Gastroesophageal sphincter (tissue), 3 donors: ENCODE measurements at regions not wholly inside any gene's neighbourhood (a gene's known extent, or its start where the extent isn't known, plus 50 kb on each side); places are given as distances from the start of the nearest gene placed in this dataset.

Experiments used
- CTCF ChIP-seq, 4 experiments: fragments of 200-600 bp in 2 of 4; fragments of 450-650 bp in 2 of 4; sonication (generic) in 1 of 4; IDR thresholded peaks; one replicate each; pipeline ENCODE4 v1.5.1; 2017 to 2019; ENCODE audit warnings: antibody characterized with exemption in 4 of 4, mild to moderate bottlenecking in 2 of 4, moderate library complexity in 2 of 4
- POLR2A ChIP-seq, 2 donors: fragments of 450-650 bp; IDR thresholded peaks; one replicate each; pipeline ENCODE4 v1.6.1; 2017; ENCODE audit warnings: antibody characterized with exemption in 2 of 2, mild to moderate bottlenecking in 2 of 2, moderate library complexity in 1 of 2

- no peak for TF ChIP-seq CTCF (IDR thresholded peaks at IDR 0.05)
- TF ChIP-seq POLR2A (IDR thresholded peaks at IDR 0.05), result no peak
Measured at GRCh38 chr1:222074317-222074716, 332.4 kb upstream of the DUSP10 start.
